Activated naive CD4-positive, alpha-beta T cell treated with anti-CD3 and anti-CD28 coated beads, Interleukin-2, amount 50 U/mL, for 16 hours (primary cell): ENCODE measurements at regions not wholly inside any gene's neighbourhood (a gene's known extent, or its start where the extent isn't known, plus 50 kb on each side); places are given as distances from the start of the nearest gene placed in this dataset.
A peak's percentile ranks its signal among the peaks of the same experiment; 100 is the strongest.
"Not testable (repeated sequence)": the region's sequence is repeated elsewhere in the genome, so short reads cannot be mapped to it uniquely, and the experiment has no call there.

Experiments
- DNase-seq: peaks from one replicate; pipeline ENCODE4 v3.0.0-alpha.2; 2020

- no peak for DNase-seq
Measured at GRCh38 chr7:35975851-35976454, 175.1 kb downstream of the SEPTIN7 start.

DNA sequence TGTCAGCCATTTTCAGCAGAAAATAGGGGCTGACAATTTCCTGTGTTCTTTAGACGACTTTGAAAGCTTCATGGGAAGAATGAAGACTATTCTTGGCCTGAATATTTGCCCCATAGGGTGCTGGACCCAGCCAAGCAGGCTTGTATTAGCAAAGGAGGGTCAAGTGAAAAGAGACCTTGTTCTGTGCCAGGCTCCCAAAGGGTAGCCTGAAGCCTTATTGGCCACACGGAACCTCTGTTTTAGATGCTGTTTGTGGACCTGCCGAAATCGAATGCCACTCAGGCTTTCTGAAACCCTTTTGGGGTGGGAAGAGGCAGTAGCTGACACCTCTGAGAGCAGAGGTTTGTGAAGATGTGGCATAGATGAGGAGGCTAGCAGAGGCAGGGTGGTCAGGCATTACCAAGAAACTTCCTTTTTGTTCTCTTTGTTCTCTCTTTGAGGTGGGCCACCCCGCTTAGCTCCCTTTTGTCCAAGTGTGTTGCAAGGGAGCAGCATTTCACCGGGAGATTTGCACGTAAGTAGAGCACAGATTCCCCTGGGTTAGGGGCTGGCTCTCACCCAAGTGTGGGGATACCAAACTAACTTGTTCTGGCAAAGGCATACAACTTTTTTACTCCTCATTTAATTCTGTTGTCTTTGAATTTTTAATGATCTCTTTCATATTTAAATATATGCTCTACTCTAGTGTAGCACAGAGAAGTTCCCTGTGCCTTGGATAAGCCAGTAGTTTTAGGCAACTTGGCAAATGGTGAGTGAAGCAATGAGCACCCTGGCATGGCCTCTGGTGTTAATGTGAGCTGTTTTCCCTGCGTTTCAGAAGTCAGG is 174.0 kb upstream of the EEPD1 start:
- DNase-seq, result not testable (repeated sequence)

- DNase-seq, result no peak
Measured at GRCh38 chr7:35982600-35982999, 170.5 kb upstream of the EEPD1 start.

DNA sequence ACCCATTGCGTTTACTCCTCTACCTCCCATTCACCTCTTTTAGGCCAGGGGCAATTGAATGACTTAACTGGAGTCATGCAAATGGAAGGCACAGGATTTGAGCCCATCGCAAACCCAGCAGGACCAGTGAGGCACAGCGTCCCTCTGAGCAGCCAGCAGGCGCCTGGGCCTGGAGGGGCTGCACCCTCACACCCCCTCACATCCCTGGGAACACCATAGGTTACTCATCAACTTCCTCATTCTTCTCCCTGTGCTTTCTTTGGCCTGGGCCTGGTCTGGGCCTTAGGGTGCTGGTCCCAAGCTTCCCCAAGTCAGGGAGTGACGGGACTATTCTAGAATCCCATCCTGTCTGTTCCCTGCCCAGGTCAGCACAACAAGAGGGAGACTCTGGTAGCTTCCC is 169.4 kb upstream of the EEPD1 start:
- no peak for DNase-seq

DNA sequence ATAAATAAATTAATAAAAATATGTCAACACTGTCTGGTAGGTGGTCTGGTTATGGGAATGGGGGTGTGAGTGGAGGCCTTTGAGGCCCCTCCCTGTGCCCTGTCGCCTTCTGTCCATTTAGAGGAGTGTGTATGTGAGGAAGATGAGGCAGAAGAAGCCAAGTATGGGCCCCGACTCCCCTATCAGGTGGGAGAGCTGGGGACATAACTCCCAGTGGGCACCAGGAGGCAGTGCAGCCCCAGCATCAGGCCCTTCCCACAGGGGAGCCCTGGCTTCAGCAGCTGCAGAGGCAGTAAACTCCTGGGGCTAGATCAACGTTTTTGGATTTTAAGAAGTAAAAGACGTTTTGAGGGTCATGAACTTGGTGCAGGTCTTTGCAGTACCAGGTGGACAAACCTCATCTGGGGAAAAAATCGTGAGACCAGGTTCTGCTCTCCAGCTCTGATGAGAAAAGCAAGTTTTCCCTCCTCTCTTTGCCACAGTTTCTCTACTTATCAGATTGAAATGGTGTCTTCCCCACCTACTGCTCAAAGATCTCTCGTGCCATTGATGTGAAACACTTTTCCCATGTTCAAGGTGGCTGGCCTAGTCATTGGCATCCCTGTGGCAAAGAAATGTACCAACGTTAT is 167.8 kb upstream of the EEPD1 start:
- peak; percentile 79 for DNase-seq

GRCh38 chr7:35987016-35987415 is 166.0 kb upstream of the EEPD1 start:
- DNase-seq, result no peak

DNA sequence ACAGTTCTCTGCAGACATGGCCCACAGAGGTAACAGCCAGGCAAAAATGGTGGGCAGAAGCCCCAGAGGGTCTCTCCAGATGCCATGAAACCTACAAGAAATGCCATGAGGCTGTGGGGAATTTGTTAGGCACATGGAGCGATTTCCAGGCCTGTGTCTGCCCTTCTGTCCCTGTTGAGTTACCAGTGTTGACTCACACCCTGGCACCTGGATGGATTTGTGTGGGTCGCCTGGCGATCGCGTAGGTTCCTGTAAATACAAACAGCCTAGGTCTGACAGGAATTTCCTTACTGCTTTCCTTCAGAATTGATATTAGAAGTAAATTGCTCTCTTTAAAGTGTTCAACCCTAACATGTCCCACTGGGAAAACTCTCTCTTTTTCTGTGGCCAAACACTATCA is 164.9 kb upstream of the EEPD1 start:
- no peak for DNase-seq

DNA sequence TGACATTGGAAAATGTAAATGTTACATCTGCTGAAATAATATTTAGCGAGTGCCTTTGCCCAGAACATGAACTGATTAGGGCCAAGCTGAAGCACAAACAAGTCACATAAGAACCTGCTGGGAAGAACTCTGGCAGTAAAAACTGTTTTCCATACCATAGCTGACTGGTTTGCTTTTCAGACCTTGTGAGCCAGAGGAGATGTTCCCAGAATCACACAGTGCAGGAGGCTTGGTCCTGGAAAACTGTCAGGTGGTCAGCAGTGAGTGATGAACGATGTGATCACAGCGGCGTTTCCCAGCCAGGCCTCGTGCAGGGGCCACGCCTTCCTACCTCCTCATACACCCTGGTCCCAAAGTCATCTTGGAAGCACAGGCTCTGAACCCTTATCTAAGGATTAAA is 164.2 kb upstream of the EEPD1 start:
- DNase-seq, result no peak

- DNase-seq, result peak; percentile 37
Measured at GRCh38 chr7:35991511-35992232, 161.4 kb upstream of the EEPD1 start.

DNA sequence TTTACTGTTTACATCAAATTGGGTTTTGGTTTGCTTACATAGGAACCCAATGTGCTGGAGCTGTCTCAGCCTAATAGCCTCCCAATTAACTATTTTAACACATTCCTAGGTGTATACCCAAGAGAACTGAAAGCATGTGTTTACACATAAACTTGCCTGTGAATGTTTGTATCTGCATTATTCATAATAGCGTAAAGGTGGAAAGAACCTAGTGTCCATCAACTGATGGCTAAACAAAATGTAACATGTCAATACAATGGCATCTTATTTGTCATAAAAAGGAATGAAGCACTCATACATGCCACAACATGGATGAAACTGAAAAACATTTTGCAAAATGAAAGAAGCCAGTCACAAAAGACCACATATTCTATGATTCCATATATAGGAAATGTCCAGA is 160.6 kb upstream of the EEPD1 start:
- no peak for DNase-seq

GRCh38 chr7:35993113-35993512 is 159.9 kb upstream of the EEPD1 start:
- DNase-seq, result no peak

DNA sequence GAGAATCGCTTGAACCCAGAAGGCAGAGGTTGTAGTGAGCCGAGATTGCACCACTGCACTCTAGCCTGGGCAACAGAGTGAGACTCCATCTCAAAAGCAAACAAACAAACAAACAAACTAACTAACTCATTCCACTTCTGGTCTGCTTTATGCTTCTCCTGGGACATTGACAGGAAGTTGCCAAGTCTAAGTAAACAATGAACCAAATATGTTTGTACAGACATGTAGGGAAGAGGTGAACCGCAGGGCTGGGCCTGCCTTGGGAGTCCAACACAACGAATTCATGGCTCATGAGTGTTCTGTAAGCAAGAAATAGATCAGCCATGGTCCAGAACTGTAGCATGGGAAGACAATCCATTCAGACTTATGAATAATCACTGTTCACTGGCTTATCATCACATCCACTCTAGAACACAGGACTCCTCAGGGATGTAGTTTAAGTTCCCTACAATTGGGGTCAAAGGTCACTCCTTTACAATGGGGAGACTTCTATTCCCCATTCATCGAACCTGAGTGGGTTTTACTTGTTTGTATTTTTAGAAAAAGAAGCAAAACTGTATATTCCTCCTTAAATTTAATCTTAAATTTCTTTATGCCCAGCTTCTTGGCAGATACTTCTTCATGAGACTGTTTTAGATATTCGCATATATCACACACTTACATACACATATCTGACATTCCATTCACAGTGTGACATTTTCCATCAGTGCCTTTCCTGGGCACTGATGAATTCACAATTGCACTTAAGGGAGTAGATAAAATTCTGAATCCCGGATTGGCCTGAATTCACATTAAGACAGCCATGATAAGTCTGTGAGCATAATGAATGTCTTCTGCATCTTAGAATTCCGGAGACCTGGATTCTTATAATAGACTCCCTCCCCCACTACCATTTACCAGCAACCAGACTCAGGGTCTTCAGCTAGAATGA is 159.1 kb upstream of the EEPD1 start:
- no peak for DNase-seq

GRCh38 chr7:35995334-35995733 is 157.7 kb upstream of the EEPD1 start:
- no peak for DNase-seq

DNA sequence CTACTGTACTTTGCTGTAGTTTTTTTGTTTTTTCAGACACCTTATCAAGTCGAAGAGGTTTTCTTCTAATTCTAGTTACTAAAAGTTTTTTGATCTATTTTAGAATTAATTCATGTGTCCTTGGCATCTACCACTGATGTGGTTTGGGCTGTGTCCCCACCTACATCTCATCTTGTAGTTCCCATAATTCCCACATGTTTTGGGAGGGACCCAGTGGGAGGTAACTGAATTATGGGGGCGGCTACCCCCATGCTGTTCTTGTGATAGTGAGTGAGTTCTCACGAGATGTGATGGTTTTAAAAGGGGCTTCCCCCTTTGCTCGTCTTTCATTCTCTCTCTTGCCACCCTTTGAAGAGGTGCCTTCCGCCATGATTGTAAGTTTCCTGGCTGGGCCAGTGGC is 154.6 kb upstream of the EEPD1 start:
- DNase-seq, result no peak

DNA sequence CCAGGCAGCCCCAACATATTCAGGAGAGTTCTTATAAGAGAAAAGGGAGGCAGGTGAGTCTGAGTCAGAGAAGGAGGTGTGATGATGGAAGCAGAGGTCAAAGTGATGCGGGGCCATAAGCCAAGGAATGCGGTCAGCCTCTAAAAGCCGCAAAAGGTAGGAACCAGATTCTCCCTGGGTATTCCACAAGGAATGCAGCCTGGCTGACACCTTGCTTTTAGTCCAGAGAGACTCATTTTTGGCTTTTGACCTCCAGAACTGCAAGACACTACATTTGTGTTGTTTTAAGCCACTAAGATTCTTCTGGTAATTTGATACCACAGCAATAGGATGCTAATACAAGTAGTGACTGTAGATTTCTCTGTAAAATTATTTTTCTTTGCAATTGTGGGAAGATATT is 151.5 kb upstream of the EEPD1 start:
- DNase-seq, result no peak

DNA sequence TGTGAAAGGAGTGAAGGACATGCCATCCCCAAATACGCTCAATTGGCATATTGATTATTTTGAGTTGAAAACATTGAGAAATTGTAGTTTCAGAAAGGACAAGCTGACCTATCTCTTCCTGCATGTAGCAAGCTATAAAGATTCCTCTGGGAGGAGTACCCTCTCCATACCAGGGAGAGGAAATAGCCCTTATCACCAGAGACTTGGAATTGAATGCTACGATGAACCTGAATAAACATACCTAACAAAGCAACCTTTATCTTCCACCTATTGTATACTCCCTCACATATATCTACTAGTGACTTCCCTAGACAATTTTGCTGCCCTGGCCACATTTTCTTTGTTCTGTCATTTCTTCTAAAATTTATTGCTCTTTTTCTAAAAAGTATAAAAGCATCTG is 150.2 kb upstream of the EEPD1 start:
- DNase-seq, result no peak

DNA sequence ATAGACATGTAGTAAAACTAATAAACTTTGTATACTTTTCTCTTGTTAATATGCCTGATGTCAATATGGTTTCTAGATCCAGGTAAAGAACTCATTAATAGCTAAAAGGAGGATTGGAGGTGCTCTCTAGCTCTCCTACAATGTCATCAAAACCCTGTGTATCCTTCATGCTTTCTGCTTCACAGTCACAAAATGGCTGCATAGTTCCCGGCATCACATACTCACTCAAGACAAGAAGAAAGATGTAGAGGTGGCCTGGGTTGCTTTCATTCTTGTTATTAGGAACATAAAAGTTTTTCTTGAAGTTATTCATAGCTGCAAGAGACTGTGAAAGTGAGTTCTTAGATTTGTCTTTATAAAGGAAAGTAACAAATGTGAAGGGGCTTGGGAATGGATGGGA is 149.7 kb upstream of the EEPD1 start:
- DNase-seq, result no peak

- DNase-seq, result no peak
Measured at GRCh38 chr7:36005293-36005692, 147.8 kb upstream of the EEPD1 start.

DNA sequence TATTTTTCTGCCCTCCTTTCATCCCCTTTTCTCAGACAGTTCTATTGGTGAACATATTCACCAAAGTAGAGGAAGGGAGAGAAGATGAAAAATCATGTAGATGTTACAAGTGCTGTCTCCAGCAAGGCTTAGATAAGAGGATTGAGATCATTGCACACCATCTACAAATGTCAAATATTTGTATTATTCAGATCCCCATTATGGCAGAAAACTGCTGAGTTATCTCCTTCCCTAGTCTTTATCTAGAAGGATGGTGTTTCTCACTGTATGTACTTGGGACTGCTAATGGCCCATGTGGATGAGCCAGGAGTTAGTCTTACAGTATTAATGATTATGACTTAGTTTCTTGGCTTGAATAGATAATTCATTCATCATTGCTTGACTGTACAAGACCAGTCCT is 147.2 kb upstream of the EEPD1 start:
- DNase-seq, result no peak

DNA sequence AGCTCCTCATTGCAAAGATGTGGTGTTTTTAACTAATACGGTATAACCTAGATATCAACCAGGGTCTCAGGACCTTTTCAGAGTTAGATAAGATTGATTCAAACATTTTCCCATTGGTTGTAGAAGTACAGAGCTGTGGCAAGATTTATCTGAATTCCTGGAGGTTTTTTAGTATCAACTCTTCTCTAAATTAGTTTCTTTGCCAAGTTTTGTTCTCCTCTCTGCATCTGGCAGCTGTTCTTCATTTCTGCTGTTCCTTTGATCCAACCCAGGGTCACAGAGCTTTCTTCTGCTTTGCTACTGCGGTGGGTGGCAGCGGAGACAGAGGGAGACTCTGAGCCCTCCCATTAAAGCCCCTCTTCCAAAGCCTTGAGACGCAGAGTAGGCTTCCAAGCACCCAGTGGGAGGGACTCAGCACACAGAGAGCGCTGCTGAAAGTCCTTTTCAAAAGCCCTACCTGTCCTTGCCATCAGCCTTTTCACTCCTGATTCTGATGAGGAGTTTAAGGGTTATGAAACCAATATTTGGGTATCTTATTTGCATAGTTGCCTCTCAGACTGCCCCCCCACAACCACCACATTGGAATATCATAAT is 146.3 kb upstream of the EEPD1 start:
- no peak for DNase-seq

DNA sequence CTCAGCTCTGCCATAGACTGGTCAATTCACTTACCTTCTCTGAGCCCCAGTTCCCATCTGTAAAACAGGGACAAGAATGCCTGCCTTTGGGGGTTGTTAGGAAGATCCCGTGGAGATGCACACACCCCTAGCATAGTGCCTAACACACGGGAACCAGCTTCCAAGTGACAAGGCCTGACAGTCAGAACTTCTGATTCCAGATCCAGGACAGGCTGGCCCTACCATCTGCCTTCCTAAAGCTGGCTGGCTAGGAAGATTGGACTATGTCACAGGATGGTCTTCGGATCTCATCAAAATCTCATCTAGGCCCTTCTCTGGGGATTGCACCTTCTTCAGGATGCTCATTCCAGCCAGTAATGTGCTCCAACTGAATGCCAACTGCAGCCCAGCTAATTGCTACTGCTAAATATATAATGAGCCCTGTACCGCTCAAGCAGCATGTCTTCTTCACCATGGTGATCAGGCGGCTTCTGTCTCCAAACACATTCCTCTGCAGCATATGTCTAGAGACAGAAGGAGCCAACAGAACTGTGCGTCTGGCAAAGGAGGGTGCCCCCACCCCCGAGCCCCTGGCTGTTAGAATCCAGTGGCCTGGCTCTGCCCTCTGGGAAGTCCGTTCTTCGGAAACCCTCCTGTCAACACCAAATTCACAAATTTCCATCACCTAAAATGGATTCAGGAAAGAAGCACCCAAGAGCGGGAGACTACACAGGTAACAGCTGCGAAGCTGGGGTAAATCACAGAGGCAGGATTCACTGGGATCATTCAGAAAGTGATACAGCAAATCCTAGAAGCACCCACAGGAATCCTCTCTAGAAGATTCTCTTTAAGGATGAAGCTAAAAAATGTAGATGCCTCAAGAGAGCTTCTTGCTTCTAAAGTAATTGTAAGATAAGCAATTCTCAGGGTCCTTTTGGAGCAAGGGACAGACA is 142.1 kb upstream of the EEPD1 start:
- DNase-seq, result no peak
